ENCODE measurements at regions not wholly inside any gene's neighbourhood (a gene's known extent, or its start where the extent isn't known, plus 50 kb on each side); places are given as distances from the start of the nearest gene placed in this dataset.

DNA sequence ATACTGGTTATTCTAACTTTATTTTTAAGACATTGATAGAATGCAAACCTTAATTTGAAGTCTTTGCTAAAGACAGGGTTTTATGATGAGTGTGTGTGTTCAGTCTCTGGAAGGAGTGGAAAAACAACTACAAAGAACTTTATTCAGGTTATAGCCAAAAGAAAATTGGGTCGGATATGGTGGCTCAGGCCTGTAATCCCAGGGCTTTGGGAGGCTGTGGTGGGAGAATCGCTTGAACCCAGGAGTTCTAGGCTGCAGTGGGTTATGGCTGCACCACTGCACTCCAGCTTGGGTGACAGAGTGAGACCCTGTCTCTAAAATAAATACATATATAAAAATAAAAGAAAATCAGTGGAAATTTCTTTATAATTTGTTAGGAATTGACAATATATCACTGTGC lies 581.5 kb upstream of the CA10 start:
- Histone ChIP-seq H3K9me3 (ENCODE audit: control insufficient read depth, insufficient read depth, low read depth, low read length) (no peaks in the 10 kb centered on the region), H3K4me1 (ENCODE audit: control insufficient read depth, insufficient read depth, low read length) (no peaks in the 10 kb centered on the region), H3K27ac (ENCODE audit: low read length) (no peak overlapping the region), H3K27me3 (ENCODE audit: control insufficient read depth, insufficient read depth, low read length) (no peaks in the 10 kb centered on the region), H3K4me3 (ENCODE audit: low read depth in 2 of 2, low read length in 2 of 2) (no peak overlapping the region), H3K36me3 (ENCODE audit: control insufficient read depth, insufficient read depth, low read length) (no peaks in the 10 kb centered on the region)
- ChIA-PET CTCF (no interaction called here), POLR2A (no interaction called here)
- DNase-seq (ENCODE audit: low read depth, low spot score) (no peak), ATAC-seq (no peak)
- intact Hi-C loops (cut with micrococcal nuclease; ENCODE audit: unreplicated experiment): no loop called here
- no peak for TF ChIP-seq TCF7L2 (IDR thresholded peaks at IDR 0.05; ENCODE audit: low read depth, low read length)
- in situ Hi-C loops (cut with HindIII; ENCODE audit: low pct_unique_long_range_greater_than_20kb, low sequenced_read_pairs): no loop called here
- BruUV-seq (replicated peaks): no TSS peak

DNA sequence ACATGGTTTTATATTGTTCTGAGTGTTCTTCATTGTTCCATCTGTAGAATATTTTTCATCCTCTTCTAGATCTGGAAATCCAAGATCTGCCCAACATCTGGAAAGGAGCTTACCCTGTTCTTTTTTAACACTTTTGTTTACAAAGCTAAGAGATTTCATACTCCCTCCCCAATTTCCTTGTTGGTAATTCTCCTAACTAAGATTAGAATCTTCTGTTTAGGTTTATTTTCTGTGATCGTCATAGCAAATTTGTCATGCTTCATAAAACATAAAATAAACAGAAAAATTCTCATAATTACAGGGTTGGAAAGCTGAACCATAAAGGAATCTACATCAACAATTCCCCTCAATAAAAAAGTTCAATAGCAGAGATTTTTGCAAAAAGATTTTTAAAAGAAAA lies 580.3 kb upstream of the CA10 start:
- TF ChIP-seq TCF7L2 (IDR thresholded peaks at IDR 0.05; ENCODE audit: low read depth, low read length) (no peak), POLR2AphosphoS5 (IDR thresholded peaks at IDR 0.05; ENCODE audit: low read depth, low read length) (no peak)
- TF ChIP-seq, protein P1, sequence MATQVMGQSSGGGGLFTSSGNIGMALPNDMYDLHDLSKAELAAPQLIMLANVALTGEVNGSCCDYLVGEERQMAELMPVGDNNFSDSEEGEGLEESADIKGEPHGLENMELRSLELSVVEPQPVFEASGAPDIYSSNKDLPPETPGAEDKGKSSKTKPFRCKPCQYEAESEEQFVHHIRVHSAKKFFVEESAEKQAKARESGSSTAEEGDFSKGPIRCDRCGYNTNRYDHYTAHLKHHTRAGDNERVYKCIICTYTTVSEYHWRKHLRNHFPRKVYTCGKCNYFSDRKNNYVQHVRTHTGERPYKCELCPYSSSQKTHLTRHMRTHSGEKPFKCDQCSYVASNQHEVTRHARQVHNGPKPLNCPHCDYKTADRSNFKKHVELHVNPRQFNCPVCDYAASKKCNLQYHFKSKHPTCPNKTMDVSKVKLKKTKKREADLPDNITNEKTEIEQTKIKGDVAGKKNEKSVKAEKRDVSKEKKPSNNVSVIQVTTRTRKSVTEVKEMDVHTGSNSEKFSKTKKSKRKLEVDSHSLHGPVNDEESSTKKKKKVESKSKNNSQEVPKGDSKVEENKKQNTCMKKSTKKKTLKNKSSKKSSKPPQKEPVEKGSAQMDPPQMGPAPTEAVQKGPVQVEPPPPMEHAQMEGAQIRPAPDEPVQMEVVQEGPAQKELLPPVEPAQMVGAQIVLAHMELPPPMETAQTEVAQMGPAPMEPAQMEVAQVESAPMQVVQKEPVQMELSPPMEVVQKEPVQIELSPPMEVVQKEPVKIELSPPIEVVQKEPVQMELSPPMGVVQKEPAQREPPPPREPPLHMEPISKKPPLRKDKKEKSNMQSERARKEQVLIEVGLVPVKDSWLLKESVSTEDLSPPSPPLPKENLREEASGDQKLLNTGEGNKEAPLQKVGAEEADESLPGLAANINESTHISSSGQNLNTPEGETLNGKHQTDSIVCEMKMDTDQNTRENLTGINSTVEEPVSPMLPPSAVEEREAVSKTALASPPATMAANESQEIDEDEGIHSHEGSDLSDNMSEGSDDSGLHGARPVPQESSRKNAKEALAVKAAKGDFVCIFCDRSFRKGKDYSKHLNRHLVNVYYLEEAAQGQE (IDR thresholded peaks at IDR 0.05; ENCODE audit: insufficient read depth in 1 of 2, low read depth in 2 of 2, low read length in 1 of 2): no peak
- TF ChIP-seq, protein P2, sequence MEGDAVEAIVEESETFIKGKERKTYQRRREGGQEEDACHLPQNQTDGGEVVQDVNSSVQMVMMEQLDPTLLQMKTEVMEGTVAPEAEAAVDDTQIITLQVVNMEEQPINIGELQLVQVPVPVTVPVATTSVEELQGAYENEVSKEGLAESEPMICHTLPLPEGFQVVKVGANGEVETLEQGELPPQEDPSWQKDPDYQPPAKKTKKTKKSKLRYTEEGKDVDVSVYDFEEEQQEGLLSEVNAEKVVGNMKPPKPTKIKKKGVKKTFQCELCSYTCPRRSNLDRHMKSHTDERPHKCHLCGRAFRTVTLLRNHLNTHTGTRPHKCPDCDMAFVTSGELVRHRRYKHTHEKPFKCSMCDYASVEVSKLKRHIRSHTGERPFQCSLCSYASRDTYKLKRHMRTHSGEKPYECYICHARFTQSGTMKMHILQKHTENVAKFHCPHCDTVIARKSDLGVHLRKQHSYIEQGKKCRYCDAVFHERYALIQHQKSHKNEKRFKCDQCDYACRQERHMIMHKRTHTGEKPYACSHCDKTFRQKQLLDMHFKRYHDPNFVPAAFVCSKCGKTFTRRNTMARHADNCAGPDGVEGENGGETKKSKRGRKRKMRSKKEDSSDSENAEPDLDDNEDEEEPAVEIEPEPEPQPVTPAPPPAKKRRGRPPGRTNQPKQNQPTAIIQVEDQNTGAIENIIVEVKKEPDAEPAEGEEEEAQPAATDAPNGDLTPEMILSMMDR (IDR thresholded peaks at IDR 0.05): no peak
- in situ Hi-C loops (cut with HindIII; ENCODE audit: low pct_unique_long_range_greater_than_20kb, low sequenced_read_pairs): no loop called here
- CTCF ChIA-PET: no interaction called here

DNA sequence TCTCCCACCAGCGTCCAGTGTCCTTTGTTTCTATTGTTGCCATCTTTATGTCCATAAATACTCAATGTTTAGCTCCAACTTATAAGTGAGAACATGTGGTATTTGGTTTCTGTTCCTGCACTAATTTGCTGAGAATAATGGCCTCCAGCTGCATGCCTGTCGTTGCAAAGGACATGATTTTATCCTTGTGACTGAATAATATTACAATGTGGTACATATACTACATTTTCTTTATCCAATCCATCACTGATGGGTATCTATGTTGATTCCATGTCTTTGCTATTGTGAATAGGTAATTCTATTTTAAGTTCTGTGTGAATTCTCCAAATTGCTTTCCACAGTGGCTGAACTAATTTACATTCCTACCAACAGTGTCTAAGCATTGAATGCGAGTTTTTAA lies 578.6 kb upstream of the CA10 start:
- H3K9me3 ChIP-seq (ENCODE audit: control insufficient read depth, insufficient read depth, low read depth, low read length): no peaks in the 10 kb centered on the region
- no peak overlapping the region for H3K27ac ChIP-seq (ENCODE audit: low read length)
- CTCF ChIA-PET: no interaction called here
- DNase-seq (ENCODE audit: low read depth, low spot score) (no peak), ATAC-seq (no peak)
- BruUV-seq (replicated peaks): no TSS peak
- TF ChIP-seq TCF7L2 (IDR thresholded peaks at IDR 0.05; ENCODE audit: low read depth, low read length): no peak
- TF ChIP-seq SIN3A (IDR thresholded peaks at IDR 0.05; ENCODE audit: borderline replicate concordance, insufficient read depth, low read depth, low read length): no peak
- TF ChIP-seq, protein P1 (IDR thresholded peaks at IDR 0.05; ENCODE audit: insufficient read depth in 1 of 2, low read depth in 2 of 2, low read length in 1 of 2): no peak
- TF ChIP-seq POLR2AphosphoS5 (IDR thresholded peaks at IDR 0.05; ENCODE audit: low read depth, low read length): no peak
- TF ChIP-seq, protein P2 (IDR thresholded peaks at IDR 0.05): no peak
- no peak overlapping the region for H3K4me3 ChIP-seq (ENCODE audit: low read depth in 2 of 2, low read length in 2 of 2)
- intact Hi-C loops (cut with micrococcal nuclease; ENCODE audit: unreplicated experiment) (no loop called here), in situ Hi-C loops (cut with HindIII; ENCODE audit: low pct_unique_long_range_greater_than_20kb, low sequenced_read_pairs) (no loop called here)
- POLR2A ChIA-PET: no interaction called here
- no peaks in the 10 kb centered on the region for H3K27me3 ChIP-seq (ENCODE audit: control insufficient read depth, insufficient read depth, low read length)
- no peaks in the 10 kb centered on the region for H3K36me3 ChIP-seq (ENCODE audit: control insufficient read depth, insufficient read depth, low read length)
- no peaks in the 10 kb centered on the region for H3K4me1 ChIP-seq (ENCODE audit: control insufficient read depth, insufficient read depth, low read length)

More for the DNA sequence above, 580.3 kb upstream of the CA10 start:
- Histone ChIP-seq H3K9me3 (ENCODE audit: control insufficient read depth, insufficient read depth, low read depth, low read length) (no peaks in the 10 kb centered on the region), H3K4me3 (ENCODE audit: low read depth in 2 of 2, low read length in 2 of 2) (no peak overlapping the region), H3K36me3 (ENCODE audit: control insufficient read depth, insufficient read depth, low read length) (no peaks in the 10 kb centered on the region), H3K27ac (ENCODE audit: low read length) (no peak overlapping the region), H3K27me3 (ENCODE audit: control insufficient read depth, insufficient read depth, low read length) (no peaks in the 10 kb centered on the region), H3K4me1 (ENCODE audit: control insufficient read depth, insufficient read depth, low read length) (no peaks in the 10 kb centered on the region)
- DNase-seq (ENCODE audit: low read depth, low spot score): no peak
- no TSS peak for BruUV-seq (replicated peaks)
- POLR2A ChIA-PET: no interaction called here
- intact Hi-C loops (cut with micrococcal nuclease; ENCODE audit: unreplicated experiment): no loop called here
- ATAC-seq: no peak

Measured in Panc1 (cell line).